ENCODE measurements at regions not wholly inside any gene's neighbourhood (a gene's known extent, or its start where the extent isn't known, plus 50 kb on each side); places are given as distances from the start of the nearest gene placed in this dataset.

DNA sequence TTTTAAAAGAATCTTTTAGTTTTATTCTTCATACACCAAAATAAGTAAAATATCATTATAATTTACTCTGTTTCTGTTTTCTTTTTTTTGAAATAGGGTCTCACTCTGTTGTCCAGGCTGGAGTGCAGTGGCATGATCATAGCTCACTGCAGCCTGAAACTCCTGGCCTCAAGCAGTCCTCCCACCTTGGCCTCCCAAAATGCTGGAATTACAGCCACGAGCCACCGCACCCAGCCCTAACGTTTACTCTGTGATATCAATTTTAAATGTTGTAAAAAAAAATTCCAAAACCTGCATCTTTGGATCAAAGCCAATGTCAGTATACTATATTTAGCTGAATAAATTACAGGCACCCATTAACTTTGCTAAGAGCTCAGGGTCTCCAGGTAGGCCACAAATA is 437.1 kb upstream of the USP15 start:
- no peak overlapping the region for H3K27ac ChIP-seq (ENCODE audit: poor library complexity, severe bottlenecking)
- H3K36me3 ChIP-seq (ENCODE audit: low read depth) = no peaks in the 10 kb centered on the region
- no peaks in the 10 kb centered on the region for H3K9me3 ChIP-seq (ENCODE audit: severe bottlenecking)
- no peaks in the 10 kb centered on the region for H3K27me3 ChIP-seq (ENCODE audit: insufficient read depth, poor library complexity, severe bottlenecking)
- DNase-seq (ENCODE audit: low spot score) (no peak), ATAC-seq (ENCODE audit: low read depth) (no peak)
- no peak overlapping the region for H3K4me3 ChIP-seq (ENCODE audit: severe bottlenecking)
- TF ChIP-seq, protein P1, sequence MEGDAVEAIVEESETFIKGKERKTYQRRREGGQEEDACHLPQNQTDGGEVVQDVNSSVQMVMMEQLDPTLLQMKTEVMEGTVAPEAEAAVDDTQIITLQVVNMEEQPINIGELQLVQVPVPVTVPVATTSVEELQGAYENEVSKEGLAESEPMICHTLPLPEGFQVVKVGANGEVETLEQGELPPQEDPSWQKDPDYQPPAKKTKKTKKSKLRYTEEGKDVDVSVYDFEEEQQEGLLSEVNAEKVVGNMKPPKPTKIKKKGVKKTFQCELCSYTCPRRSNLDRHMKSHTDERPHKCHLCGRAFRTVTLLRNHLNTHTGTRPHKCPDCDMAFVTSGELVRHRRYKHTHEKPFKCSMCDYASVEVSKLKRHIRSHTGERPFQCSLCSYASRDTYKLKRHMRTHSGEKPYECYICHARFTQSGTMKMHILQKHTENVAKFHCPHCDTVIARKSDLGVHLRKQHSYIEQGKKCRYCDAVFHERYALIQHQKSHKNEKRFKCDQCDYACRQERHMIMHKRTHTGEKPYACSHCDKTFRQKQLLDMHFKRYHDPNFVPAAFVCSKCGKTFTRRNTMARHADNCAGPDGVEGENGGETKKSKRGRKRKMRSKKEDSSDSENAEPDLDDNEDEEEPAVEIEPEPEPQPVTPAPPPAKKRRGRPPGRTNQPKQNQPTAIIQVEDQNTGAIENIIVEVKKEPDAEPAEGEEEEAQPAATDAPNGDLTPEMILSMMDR (IDR thresholded peaks at IDR 0.05; ENCODE audit: poor library complexity, severe bottlenecking) = no peak
- H3K4me1 ChIP-seq (ENCODE audit: insufficient read depth, poor library complexity, severe bottlenecking) = no peaks in the 10 kb centered on the region

DNA sequence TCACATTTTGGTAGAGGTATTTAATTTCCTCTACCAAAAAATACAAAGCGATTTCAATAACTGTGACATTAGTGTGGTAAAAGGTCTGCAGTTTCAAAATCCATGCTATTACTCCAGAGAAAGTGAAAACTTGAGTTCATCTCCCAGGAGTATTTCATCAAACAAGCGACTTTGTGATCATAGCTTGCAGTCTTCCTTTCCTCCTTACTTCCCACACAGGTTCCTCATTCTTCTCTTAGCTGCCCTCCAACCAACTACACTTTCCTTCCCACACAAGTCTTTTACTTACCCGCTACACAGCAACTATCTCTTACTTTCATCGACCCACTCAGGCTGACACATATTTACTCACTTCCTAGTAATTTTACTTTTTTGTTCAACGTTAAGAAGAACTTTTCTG is 413.4 kb upstream of the USP15 start:
- Histone ChIP-seq H3K27me3 (ENCODE audit: insufficient read depth, poor library complexity, severe bottlenecking) (no peaks in the 10 kb centered on the region), H3K9me3 (ENCODE audit: severe bottlenecking) (no peaks in the 10 kb centered on the region), H3K4me3 (ENCODE audit: severe bottlenecking) (no peak overlapping the region), H3K36me3 (ENCODE audit: low read depth) (no peaks in the 10 kb centered on the region), H3K27ac (ENCODE audit: poor library complexity, severe bottlenecking) (no peak overlapping the region), H3K4me1 (ENCODE audit: insufficient read depth, poor library complexity, severe bottlenecking) (no peaks in the 10 kb centered on the region)
- TF ChIP-seq, protein P1 (IDR thresholded peaks at IDR 0.05; ENCODE audit: poor library complexity, severe bottlenecking) = no peak
- no peak for DNase-seq (ENCODE audit: low spot score)
- ATAC-seq (ENCODE audit: low read depth) = no peak

DNA sequence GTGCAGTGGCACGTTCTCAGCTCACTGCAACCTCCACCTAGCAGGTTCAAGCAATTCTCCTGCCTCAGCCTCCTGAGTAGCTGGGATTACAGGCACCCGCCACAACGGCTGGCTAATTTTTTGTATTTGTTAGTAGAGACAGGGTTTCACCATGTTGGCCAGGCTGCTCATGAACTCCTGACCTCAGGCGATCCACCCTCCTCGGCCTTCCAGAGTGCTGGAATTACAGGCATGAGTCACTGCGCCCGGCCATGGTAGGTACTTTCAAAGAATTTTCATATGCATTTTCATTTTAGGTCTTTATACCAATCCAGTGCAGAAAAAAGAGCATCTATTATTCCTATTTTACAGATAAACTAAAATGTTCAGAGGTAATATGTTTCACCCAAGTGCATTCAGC is 411.3 kb upstream of the USP15 start:
- Histone ChIP-seq H3K27me3 (ENCODE audit: insufficient read depth, poor library complexity, severe bottlenecking) (no peaks in the 10 kb centered on the region), H3K27ac (ENCODE audit: poor library complexity, severe bottlenecking) (no peak overlapping the region), H3K4me3 (ENCODE audit: severe bottlenecking) (no peak overlapping the region), H3K36me3 (ENCODE audit: low read depth) (no peaks in the 10 kb centered on the region), H3K4me1 (ENCODE audit: insufficient read depth, poor library complexity, severe bottlenecking) (no peaks in the 10 kb centered on the region), H3K9me3 (ENCODE audit: severe bottlenecking) (no peaks in the 10 kb centered on the region)
- DNase-seq (ENCODE audit: low spot score) (no peak), ATAC-seq (ENCODE audit: low read depth) (no peak)
- TF ChIP-seq, protein P1 (IDR thresholded peaks at IDR 0.05; ENCODE audit: poor library complexity, severe bottlenecking) = no peak

DNA sequence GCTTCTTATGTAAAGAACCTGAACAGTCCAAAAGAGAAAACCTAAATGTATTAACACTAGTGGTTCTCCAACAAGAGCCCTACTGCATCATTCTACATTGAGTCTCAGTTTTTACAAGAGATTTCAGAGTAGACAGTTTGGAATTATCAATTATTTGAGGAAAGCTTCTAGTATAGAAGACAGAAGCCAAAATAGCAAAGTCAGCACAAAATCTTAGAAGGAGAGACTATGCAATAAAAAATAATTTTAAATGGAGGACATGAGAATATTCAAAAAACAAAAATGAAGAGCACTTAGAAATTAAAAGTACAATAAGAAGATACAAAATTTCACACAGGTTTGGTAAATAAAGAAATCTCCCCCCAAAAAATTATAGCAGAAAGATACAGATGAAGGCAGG is 406.3 kb upstream of the USP15 start:
- H3K4me1 ChIP-seq (ENCODE audit: insufficient read depth, poor library complexity, severe bottlenecking) = no peaks in the 10 kb centered on the region
- ATAC-seq (ENCODE audit: low read depth) (no peak), DNase-seq (ENCODE audit: low spot score) (no peak)
- H3K27me3 ChIP-seq (ENCODE audit: insufficient read depth, poor library complexity, severe bottlenecking) = no peaks in the 10 kb centered on the region
- H3K27ac ChIP-seq (ENCODE audit: poor library complexity, severe bottlenecking) = no peak overlapping the region
- TF ChIP-seq, protein P1 (IDR thresholded peaks at IDR 0.05; ENCODE audit: poor library complexity, severe bottlenecking) = no peak
- no peaks in the 10 kb centered on the region for H3K36me3 ChIP-seq (ENCODE audit: low read depth)
- no peaks in the 10 kb centered on the region for H3K9me3 ChIP-seq (ENCODE audit: severe bottlenecking)
- H3K4me3 ChIP-seq (ENCODE audit: severe bottlenecking) = no peak overlapping the region

DNA sequence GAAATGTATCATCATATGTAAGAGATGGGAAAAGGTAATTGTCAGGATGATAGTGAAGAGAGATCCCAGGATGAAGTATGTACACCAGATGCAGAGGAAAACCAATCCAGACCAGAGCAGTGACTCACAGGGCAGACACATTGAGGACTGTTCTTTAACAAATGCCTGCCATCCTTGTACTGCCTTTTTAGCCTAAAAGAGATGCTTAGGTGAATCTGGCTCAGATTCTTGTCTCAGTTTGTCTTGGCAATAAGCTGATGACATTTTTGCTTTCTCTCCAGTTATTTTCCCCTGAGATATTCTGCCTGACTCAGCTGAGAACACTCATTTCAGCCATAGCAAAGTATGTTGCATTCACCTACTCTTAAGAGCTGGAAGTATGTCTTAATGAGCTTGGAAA is 405.3 kb upstream of the USP15 start:
- TF ChIP-seq, protein P1 (IDR thresholded peaks at IDR 0.05; ENCODE audit: poor library complexity, severe bottlenecking) = no peak
- Histone ChIP-seq H3K27ac (ENCODE audit: poor library complexity, severe bottlenecking) (no peak overlapping the region), H3K4me3 (ENCODE audit: severe bottlenecking) (no peak overlapping the region), H3K36me3 (ENCODE audit: low read depth) (no peaks in the 10 kb centered on the region), H3K27me3 (ENCODE audit: insufficient read depth, poor library complexity, severe bottlenecking) (no peaks in the 10 kb centered on the region), H3K9me3 (ENCODE audit: severe bottlenecking) (no peaks in the 10 kb centered on the region), H3K4me1 (ENCODE audit: insufficient read depth, poor library complexity, severe bottlenecking) (no peaks in the 10 kb centered on the region)
- no peak for DNase-seq (ENCODE audit: low spot score)
- ATAC-seq (ENCODE audit: low read depth) = no peak

All from RWPE2 (cell line).